ENCODE measurements at regions not wholly inside any gene's neighbourhood (a gene's known extent, or its start where the extent isn't known, plus 50 kb on each side); places are given as distances from the start of the nearest gene placed in this dataset.

DNA sequence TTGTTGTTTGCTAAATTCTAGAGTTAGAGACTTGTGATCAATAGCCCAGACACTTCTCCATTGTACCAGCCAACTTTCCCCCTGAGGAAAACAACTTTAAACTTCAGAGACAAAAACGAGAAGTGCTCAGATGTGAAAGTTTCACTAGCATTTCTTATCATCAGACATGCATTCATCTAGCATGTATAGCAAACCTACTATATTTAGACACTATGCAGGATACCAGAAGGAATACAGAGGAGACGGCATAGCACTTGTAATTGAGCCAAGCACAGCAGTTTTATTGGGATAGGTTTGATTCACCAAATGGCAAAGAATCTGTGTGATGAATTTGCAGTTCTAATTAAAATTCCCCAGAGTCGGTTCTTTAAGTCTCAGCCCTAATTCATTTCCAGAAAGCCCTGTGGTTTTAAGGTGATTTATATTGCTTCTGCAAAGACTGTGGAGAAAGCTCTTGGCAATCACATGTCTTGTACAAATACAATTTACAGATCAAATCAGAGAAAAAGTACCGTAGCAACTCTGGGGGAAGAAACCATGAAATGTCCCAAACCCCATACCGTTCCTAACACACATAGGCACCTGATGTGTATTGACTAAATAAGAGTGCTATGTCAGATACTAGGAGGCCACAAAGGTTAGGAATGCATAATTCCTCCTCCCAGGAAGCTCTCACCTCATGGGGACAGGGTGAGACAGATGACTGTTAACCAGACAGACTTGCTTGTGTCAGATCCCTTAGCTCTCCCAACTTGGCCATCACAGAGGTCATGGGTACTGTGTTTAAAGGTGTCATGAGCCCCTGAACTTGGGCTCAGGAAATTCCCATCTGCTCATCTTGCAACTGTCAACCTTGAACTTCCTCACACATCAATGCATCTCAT lies 69.6 kb upstream of the KRAS start:
- TF ChIP-seq POLR2AphosphoS5 (IDR thresholded peaks at IDR 0.05) (no peak), REST (IDR thresholded peaks at IDR 0.05; ENCODE audit: borderline replicate concordance) (no peak), CTCF (IDR thresholded peaks at IDR 0.05; ENCODE audit: poor library complexity, severe bottlenecking) (no peak), EP300 (conservative IDR thresholded peaks at IDR 0.05; ENCODE audit: poor library complexity, severe bottlenecking) (no peak), EZH2 (IDR thresholded peaks at IDR 0.05; ENCODE audit: borderline replicate concordance, insufficient read depth, low read length, poor library complexity, severe bottlenecking) (no peak), TAF1 (IDR thresholded peaks at IDR 0.05; ENCODE audit: low read depth) (no peak), MXI1 (conservative IDR thresholded peaks at IDR 0.05; ENCODE audit: poor library complexity, severe bottlenecking) (no peak), SMC3 (conservative IDR thresholded peaks at IDR 0.05; ENCODE audit: poor library complexity) (no peak)

Measured in neural cell (in vitro differentiated cells).